ENCODE measurements at regions not wholly inside any gene's neighbourhood (a gene's known extent, or its start where the extent isn't known, plus 50 kb on each side); places are given as distances from the start of the nearest gene placed in this dataset.

GRCh38 chr4:126742048-126742447 lies 890.7 kb upstream of the INTU start:
- no peak for TF ChIP-seq HNF4A (conservative IDR thresholded peaks at IDR 0.05)
- TF ChIP-seq JUND (IDR thresholded peaks at IDR 0.05) = no peak
- no peak for TF ChIP-seq TAF1 (conservative IDR thresholded peaks at IDR 0.05)
- no peak for TF ChIP-seq ATF3 (IDR thresholded peaks at IDR 0.05)
- TF ChIP-seq RXRA (IDR thresholded peaks at IDR 0.05) = no peak
- Histone ChIP-seq H3K27ac (ENCODE audit: low read depth in 1 of 2, low read length in 2 of 2) (no peak overlapping the region), H3K4me3 (ENCODE audit: low read depth in 1 of 3, low read length in 3 of 3) (no peak overlapping the region), H3K27me3 (ENCODE audit: control insufficient read depth in 4 of 4, insufficient read depth in 4 of 4, low read length in 3 of 4) (no peaks in the 10 kb centered on the region), H3K9ac (ENCODE audit: low read depth in 1 of 2, low read length in 2 of 2) (no peak overlapping the region), H3K36me3 (ENCODE audit: control insufficient read depth in 4 of 4, insufficient read depth in 3 of 4, low read depth in 1 of 4, low read length in 3 of 4) (no peaks in the 10 kb centered on the region), H3K4me1 (ENCODE audit: control insufficient read depth in 4 of 4, insufficient read depth in 4 of 4, low read length in 3 of 4) (peaks cover 0 to 2% (median 0%) of the 10 kb centered on the region in 4 donors), H3K9me3 (ENCODE audit: control insufficient read depth in 4 of 4, low read length in 3 of 4) (no peaks in the 10 kb centered on the region)
- WGBS = 75% methylated on average over 3 of the region's 3 CpGs
- DNase-seq (ENCODE audit: low spot score) = no peak

- no peak for DNase-seq (ENCODE audit: low spot score)
- Histone ChIP-seq H3K27me3 (ENCODE audit: control insufficient read depth in 4 of 4, insufficient read depth in 4 of 4, low read length in 3 of 4) (no peaks in the 10 kb centered on the region), H3K36me3 (ENCODE audit: control insufficient read depth in 4 of 4, insufficient read depth in 3 of 4, low read depth in 1 of 4, low read length in 3 of 4) (no peaks in the 10 kb centered on the region), H3K9me3 (ENCODE audit: control insufficient read depth in 4 of 4, low read length in 3 of 4) (no peaks in the 10 kb centered on the region), H3K4me1 (ENCODE audit: control insufficient read depth in 4 of 4, insufficient read depth in 4 of 4, low read length in 3 of 4) (no peaks in the 10 kb centered on the region), H3K4me3 (ENCODE audit: low read depth in 1 of 3, low read length in 3 of 3) (no peak overlapping the region), H3K9ac (ENCODE audit: low read depth in 1 of 2, low read length in 2 of 2) (no peak overlapping the region), H3K27ac (ENCODE audit: low read depth in 1 of 2, low read length in 2 of 2) (no peak overlapping the region)
- WGBS = 78% methylated on average over 1 of the region's 1 CpG
- no peak for TF ChIP-seq FOXA1 (IDR thresholded peaks at IDR 0.05)
- no peak for TF ChIP-seq NR2F2 (IDR thresholded peaks at IDR 0.05)
- TF ChIP-seq EGR1 (IDR thresholded peaks at IDR 0.05; ENCODE audit: low read depth in 2 of 2) = no peak
- no peak for TF ChIP-seq CTCF (IDR thresholded peaks at IDR 0.05; ENCODE audit: low read depth, low read length, missing input control)
- no peak for TF ChIP-seq ZBTB33 (IDR thresholded peaks at IDR 0.05)
- TF ChIP-seq YY1 (IDR thresholded peaks at IDR 0.05) = no peak
- TF ChIP-seq JUND (IDR thresholded peaks at IDR 0.05) = no peak
- TF ChIP-seq RAD21 (IDR thresholded peaks at IDR 0.05) = no peak
- TF ChIP-seq GABPA (IDR thresholded peaks at IDR 0.05 in 1 of 2, conservative IDR thresholded peaks at IDR 0.05 in 1 of 2) = no peak
- TF ChIP-seq FOXA2 (IDR thresholded peaks at IDR 0.05) = no peak
- TF ChIP-seq REST (IDR thresholded peaks at IDR 0.05) = no peak
- TF ChIP-seq ATF3 (IDR thresholded peaks at IDR 0.05) = no peak
Measured at GRCh38 chr4:126742885-126743284, 889.9 kb upstream of the INTU start.
